ENCODE measurements at regions not wholly inside any gene's neighbourhood (a gene's known extent, or its start where the extent isn't known, plus 50 kb on each side); places are given as distances from the start of the nearest gene placed in this dataset.

GRCh38 chr3:165538166-165538565 lies 299.1 kb downstream of the BCHE start:
- intact Hi-C loops (cut with DNase I), result no loop called here
- Histone ChIP-seq H3K36me3 (replicated peaks in 1 of 2; ENCODE audit: insufficient read depth in 1 of 2, low read depth in 2 of 2) (no peaks in the 10 kb centered on the region), H3K27ac (no peak overlapping the region), H3K27me3 (no peaks in the 10 kb centered on the region), H3K4me3 (no peak overlapping the region), H3K9me3 (no peaks in the 10 kb centered on the region), H3K4me1 (no peaks in the 10 kb centered on the region)
- no peak for ATAC-seq
- TF ChIP-seq POLR2A (IDR thresholded peaks at IDR 0.05) (no peak), CTCF (IDR thresholded peaks at IDR 0.05) (no peak)
- no peak for DNase-seq
- WGBS, 2 donors, result 60% methylated on average over 2 of the region's 2 CpGs

- TF ChIP-seq POLR2A (IDR thresholded peaks at IDR 0.05) (no peak), CTCF (IDR thresholded peaks at IDR 0.05) (no peak)
- 72 to 81% methylated on average over 1 of the region's 1 CpG for WGBS, 2 donors
Measured at GRCh38 chr3:165532851-165533250, 304.4 kb downstream of the BCHE start.

DNA sequence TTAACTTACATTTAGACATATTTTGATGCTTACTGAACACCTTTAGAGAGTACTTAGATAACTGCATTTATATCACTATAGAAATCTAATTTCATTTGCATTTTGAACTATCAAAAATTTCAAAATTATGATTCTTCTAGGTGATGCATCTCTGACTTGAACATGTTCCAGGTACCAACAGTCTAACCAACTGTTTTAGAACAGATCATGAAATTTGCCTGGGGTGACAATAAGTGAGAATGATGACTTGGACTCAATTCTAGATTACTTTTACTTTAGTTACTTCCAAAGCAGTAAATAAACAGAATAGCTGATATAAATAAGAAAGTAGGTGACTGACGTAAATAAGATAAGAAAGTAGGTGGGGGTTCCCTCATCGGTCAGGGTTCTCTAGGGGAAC lies 307.8 kb downstream of the BCHE start:
- intact Hi-C loops (cut with DNase I), result no loop called here
- Histone ChIP-seq H3K27ac (no peak overlapping the region), H3K4me1 (no peaks in the 10 kb centered on the region), H3K9me3 (no peaks in the 10 kb centered on the region), H3K36me3 (replicated peaks in 1 of 2; ENCODE audit: insufficient read depth in 1 of 2, low read depth in 2 of 2) (no peaks in the 10 kb centered on the region), H3K4me3 (no peak overlapping the region), H3K27me3 (no peaks in the 10 kb centered on the region)
- ATAC-seq (no peak), DNase-seq (no peak)
- no peak for TF ChIP-seq POLR2A (IDR thresholded peaks at IDR 0.05)
- no peak for TF ChIP-seq CTCF (IDR thresholded peaks at IDR 0.05)
- 17 to 34% methylated on average over 2 of the region's 2 CpGs for WGBS, 2 donors

More at GRCh38 chr3:165532851-165533250, 304.4 kb downstream of the BCHE start:
- Histone ChIP-seq H3K27me3 (no peaks in the 10 kb centered on the region), H3K36me3 (replicated peaks in 1 of 2; ENCODE audit: insufficient read depth in 1 of 2, low read depth in 2 of 2) (no peaks in the 10 kb centered on the region), H3K9me3 (no peaks in the 10 kb centered on the region), H3K4me1 (no peaks in the 10 kb centered on the region), H3K27ac (no peak overlapping the region), H3K4me3 (no peak overlapping the region)
- intact Hi-C loops (cut with DNase I), result no loop called here
- DNase-seq, result no peak
- no peak for ATAC-seq

DNA sequence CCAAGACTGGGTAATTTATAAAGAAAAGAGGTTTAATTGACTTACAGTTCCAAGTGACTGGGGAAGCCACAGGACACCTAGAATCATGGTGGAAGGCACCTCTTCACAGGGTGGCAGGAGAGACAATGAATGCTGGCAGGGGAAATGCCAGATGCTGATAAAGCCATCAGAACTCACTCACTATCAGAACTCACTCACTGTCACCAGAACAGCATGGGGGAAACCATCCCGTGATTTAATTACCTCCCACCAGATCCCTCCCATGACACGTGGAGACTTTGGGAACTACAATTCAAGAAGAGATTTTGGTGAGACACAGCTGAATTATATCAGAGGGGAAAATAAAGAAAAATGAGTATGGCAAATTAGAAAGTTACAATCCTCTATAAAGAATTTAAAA lies 310.9 kb downstream of the BCHE start:
- DNase-seq, result no peak
- Histone ChIP-seq H3K4me3 (no peak overlapping the region), H3K9me3 (no peaks in the 10 kb centered on the region), H3K27ac (no peak overlapping the region), H3K4me1 (no peaks in the 10 kb centered on the region), H3K36me3 (replicated peaks in 1 of 2; ENCODE audit: insufficient read depth in 1 of 2, low read depth in 2 of 2) (no peaks in the 10 kb centered on the region), H3K27me3 (no peaks in the 10 kb centered on the region)
- WGBS, 2 donors, result 26 to 42% methylated on average over 2 of the region's 2 CpGs
- ATAC-seq, result no peak
- TF ChIP-seq POLR2A (IDR thresholded peaks at IDR 0.05), result no peak
- TF ChIP-seq CTCF (IDR thresholded peaks at IDR 0.05), result no peak
- intact Hi-C loops (cut with DNase I), result no loop called here

DNA sequence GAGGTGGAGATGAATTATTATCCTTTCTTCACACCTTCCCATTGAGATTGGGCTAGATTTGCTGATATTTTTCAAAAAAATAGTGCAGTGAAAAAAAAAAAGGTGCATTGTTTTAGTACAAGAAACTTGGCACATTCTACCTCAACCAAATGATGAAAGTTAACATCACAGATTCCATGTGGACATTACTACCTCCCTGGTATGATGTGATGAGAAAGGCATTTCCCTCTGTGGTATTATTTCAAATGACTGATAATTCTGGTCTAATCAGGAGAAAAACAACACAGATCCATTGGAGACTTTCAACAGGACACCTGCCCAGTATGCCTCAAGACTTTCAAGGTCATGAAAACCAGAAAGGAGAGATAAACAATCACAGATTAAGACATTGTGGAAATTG lies 313.4 kb downstream of the BCHE start:
- Histone ChIP-seq H3K4me3 (no peak overlapping the region), H3K36me3 (replicated peaks in 1 of 2; ENCODE audit: insufficient read depth in 1 of 2, low read depth in 2 of 2) (no peaks in the 10 kb centered on the region), H3K4me1 (no peaks in the 10 kb centered on the region), H3K9me3 (no peaks in the 10 kb centered on the region), H3K27ac (no peak overlapping the region), H3K27me3 (no peaks in the 10 kb centered on the region)
- TF ChIP-seq POLR2A (IDR thresholded peaks at IDR 0.05), result no peak
- no peak for TF ChIP-seq CTCF (IDR thresholded peaks at IDR 0.05)
- intact Hi-C loops (cut with DNase I), result no loop called here
- no peak for ATAC-seq
- no peak for DNase-seq
